GM20000 (cell line): ENCODE measurements at regions not wholly inside any gene's neighbourhood (a gene's known extent, or its start where the extent isn't known, plus 50 kb on each side); places are given as distances from the start of the nearest gene placed in this dataset.

Experiments
- DNase-seq: peaks from one replicate; pipeline ENCODE4 v3.0.0; 2012; ENCODE audit warnings: low spot score
- CTCF ChIP-seq: IDR thresholded peaks from 2 replicates; pipeline ENCODE4 v1.5.1; 2012; ENCODE audit warnings: mild to moderate bottlenecking, control low read depth; ENCODE audit errors: extremely low read depth, missing control alignments

- no peak for TF ChIP-seq CTCF
- DNase-seq, result no peak
Observed at GRCh38 chr3:166390303-166390702, 553.1 kb upstream of the BCHE start.

- DNase-seq, result no peak
- TF ChIP-seq CTCF, result no peak
Observed at GRCh38 chr3:166388321-166388720, 551.1 kb upstream of the BCHE start.

GRCh38 chr3:166372571-166373106 lies 535.4 kb upstream of the BCHE start:
- no peak for DNase-seq
- no peak for TF ChIP-seq CTCF

GRCh38 chr3:166367947-166368533 lies 530.8 kb upstream of the BCHE start:
- TF ChIP-seq CTCF, result no peak
- DNase-seq, result no peak

- no peak for DNase-seq
Observed at GRCh38 chr3:166362698-166363097, 525.5 kb upstream of the BCHE start.

GRCh38 chr3:166360720-166361119 lies 523.5 kb upstream of the BCHE start:
- no peak for TF ChIP-seq CTCF
- DNase-seq, result no peak

More at GRCh38 chr3:166362698-166363097, 525.5 kb upstream of the BCHE start:
- TF ChIP-seq CTCF, result no peak

- no peak for DNase-seq
- TF ChIP-seq CTCF, result no peak
Observed at GRCh38 chr3:166351461-166351860, 514.2 kb upstream of the BCHE start.
